ENCODE measurements at regions not wholly inside any gene's neighbourhood (a gene's known extent, or its start where the extent isn't known, plus 50 kb on each side); places are given as distances from the start of the nearest gene placed in this dataset.
"Not testable (repeated sequence)": the region's sequence is repeated elsewhere in the genome, so short reads cannot be mapped to it uniquely, and the experiment has no call there.

DNA sequence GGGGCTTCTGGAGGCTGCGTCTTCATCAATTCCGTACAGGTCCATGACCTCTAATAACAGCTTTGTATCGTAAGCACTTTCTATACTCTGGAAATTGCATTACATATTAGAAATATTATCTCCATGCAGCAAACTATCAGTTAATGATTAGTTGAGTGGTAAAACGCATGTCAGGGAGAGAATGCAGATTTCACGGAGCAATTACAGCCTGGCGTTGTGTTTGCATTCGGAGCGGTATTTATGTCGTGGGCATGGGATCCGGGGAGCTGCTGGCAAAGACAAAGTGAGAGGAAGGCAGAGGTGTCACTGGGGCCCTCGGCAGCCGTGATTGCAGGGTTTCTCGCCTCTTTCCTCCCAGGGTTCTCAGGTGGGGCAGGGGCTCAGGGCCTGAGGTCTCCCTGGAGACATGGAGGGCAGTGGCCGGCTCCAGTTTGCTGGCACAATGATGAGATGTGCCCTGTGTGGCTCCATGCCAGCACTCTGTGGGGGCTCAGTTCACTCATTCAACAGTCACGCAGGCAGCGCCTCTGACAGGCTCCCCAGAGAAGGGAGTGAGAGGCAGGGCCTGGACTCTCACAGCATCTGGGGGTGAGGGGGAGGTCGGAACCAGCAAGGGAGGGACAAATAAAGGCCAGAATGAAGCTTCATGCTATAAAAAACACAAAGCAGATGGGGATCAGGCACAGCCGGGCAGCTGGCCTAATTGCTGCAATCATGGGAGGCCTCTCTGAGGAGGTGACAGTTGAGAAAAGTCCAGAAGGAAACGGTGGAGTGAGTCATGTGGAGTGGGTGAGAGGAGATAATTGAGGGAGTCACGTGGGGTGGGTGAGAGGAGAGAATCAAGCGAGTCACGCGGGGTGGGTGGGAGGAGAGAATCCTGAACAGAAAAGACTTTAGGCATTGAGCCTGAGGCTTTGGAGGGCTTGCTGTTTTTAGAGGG is 1002.7 kb downstream of the BRD1 start:
- Histone ChIP-seq H3K27me3 (ENCODE audit: low read depth, low read length) (no peaks in the 10 kb centered on the region), H3K4me3 (ENCODE audit: low read depth in 1 of 2, low read length in 2 of 2) (no peak overlapping the region)

GRCh38 chr22:48823941-48824340 is 1003.7 kb downstream of the BRD1 start:
- Histone ChIP-seq H3K4me3 (ENCODE audit: low read depth in 1 of 2, low read length in 2 of 2) (no peak overlapping the region), H3K27me3 (ENCODE audit: low read depth, low read length) (no peaks in the 10 kb centered on the region), H3K4me1 (ENCODE audit: control insufficient read depth in 1 of 2, insufficient read depth in 2 of 2, low read length in 2 of 2) (no peaks in the 10 kb centered on the region), H3K9me3 (ENCODE audit: control insufficient read depth in 1 of 2, low read length in 2 of 2) (no peaks in the 10 kb centered on the region), H3K27ac (ENCODE audit: low read length) (no peak overlapping the region), H3K36me3 (ENCODE audit: control insufficient read depth in 1 of 2, insufficient read depth in 2 of 2, low read length in 2 of 2) (no peaks in the 10 kb centered on the region)

More for the DNA sequence above, 1002.7 kb downstream of the BRD1 start:
- Histone ChIP-seq H3K9me3 (ENCODE audit: control insufficient read depth in 1 of 2, low read length in 2 of 2) (no peaks in the 10 kb centered on the region), H3K4me1 (ENCODE audit: control insufficient read depth in 1 of 2, insufficient read depth in 2 of 2, low read length in 2 of 2) (no peaks in the 10 kb centered on the region), H3K27ac (ENCODE audit: low read length) (no peak overlapping the region), H3K36me3 (ENCODE audit: control insufficient read depth in 1 of 2, insufficient read depth in 2 of 2, low read length in 2 of 2) (no peaks in the 10 kb centered on the region)

DNA sequence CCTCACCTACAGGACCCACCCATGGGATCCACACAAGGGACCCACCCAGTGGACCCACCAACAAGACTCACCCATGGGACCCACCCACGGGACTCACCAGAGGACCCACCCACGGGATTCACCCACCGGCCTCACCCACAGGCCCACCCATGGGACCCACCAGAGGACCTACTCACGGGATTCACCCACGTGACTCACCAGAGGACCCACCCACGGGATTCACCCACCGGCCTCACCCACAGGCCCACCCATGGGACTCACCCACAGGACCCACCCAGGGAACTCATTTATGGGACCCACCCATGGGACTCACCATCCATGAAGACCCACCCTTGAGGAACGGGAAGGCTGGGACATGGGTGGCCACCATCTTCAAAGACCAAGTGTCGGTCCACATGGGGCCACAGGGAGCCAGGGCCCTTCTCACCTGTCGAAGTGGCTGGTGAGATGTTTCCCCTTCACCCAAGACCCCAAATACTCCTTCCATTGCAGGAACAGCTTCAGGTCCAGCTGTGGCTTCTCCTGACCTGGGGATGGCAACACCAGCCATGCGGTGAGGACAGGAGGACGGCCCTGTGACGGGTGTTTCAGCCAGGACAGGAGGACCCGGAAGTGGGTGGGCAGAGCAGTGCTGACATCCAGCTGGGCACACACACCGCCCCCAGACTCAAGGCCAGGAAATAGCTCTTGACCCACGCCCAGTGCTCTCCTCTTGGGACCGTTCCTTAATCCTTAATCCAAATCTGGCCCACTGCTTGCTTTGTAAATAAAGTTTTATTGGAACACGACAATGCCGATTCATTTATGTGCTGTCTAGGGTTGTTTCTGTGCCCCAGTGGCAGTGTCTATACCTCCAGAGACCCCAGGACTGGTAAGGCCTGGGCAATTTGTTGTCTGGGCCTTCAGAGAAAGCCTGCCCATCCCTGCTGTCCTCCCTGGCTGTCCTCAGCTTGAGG is 1005.1 kb downstream of the BRD1 start:
- Histone ChIP-seq H3K36me3 (ENCODE audit: control insufficient read depth in 1 of 2, insufficient read depth in 2 of 2, low read length in 2 of 2) (no peaks in the 10 kb centered on the region), H3K27ac (ENCODE audit: low read length) (no peak overlapping the region)

DNA sequence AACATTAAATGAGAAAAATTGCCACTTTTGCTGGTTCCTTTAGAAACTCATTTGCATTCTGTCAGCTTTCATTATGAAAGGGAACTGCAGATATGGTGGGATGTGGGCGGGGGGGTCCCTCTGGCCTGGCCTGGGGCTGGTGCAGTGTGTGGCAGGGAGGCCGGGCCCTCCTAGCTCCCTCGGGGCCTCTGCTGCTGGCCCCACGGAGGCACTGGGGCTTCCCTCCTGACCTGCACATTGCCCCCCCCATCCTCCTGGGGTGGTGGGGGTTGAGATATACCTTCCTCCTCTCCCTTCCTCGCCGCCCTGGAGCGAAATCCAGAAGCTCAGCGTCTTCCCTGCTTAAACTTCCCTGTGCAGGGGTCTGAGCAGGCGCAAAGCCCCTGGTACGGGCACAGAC is 1005.9 kb downstream of the BRD1 start:
- H3K9me3 ChIP-seq (ENCODE audit: control insufficient read depth in 1 of 2, low read length in 2 of 2), result no peaks in the 10 kb centered on the region
- no peaks in the 10 kb centered on the region for H3K36me3 ChIP-seq (ENCODE audit: control insufficient read depth in 1 of 2, insufficient read depth in 2 of 2, low read length in 2 of 2)
- H3K27ac ChIP-seq (ENCODE audit: low read length), result no peak overlapping the region
- no peaks in the 10 kb centered on the region for H3K27me3 ChIP-seq (ENCODE audit: low read depth, low read length)
- no peaks in the 10 kb centered on the region for H3K4me1 ChIP-seq (ENCODE audit: control insufficient read depth in 1 of 2, insufficient read depth in 2 of 2, low read length in 2 of 2)
- no peak overlapping the region for H3K4me3 ChIP-seq (ENCODE audit: low read depth in 1 of 2, low read length in 2 of 2)

More for the DNA sequence above, 1005.1 kb downstream of the BRD1 start:
- Histone ChIP-seq H3K27me3 (ENCODE audit: low read depth, low read length) (no peaks in the 10 kb centered on the region), H3K4me1 (ENCODE audit: control insufficient read depth in 1 of 2, insufficient read depth in 2 of 2, low read length in 2 of 2) (no peaks in the 10 kb centered on the region), H3K4me3 (ENCODE audit: low read depth in 1 of 2, low read length in 2 of 2) (no peak overlapping the region), H3K9me3 (ENCODE audit: control insufficient read depth in 1 of 2, low read length in 2 of 2) (no peaks in the 10 kb centered on the region)

GRCh38 chr22:48821346-48821690 is 1006.4 kb downstream of the BRD1 start:
- Histone ChIP-seq H3K27ac (ENCODE audit: low read length) (no peak overlapping the region), H3K4me3 (ENCODE audit: low read depth in 1 of 2, low read length in 2 of 2) (no peak overlapping the region), H3K4me1 (ENCODE audit: control insufficient read depth in 1 of 2, insufficient read depth in 2 of 2, low read length in 2 of 2) (no peaks in the 10 kb centered on the region), H3K36me3 (ENCODE audit: control insufficient read depth in 1 of 2, insufficient read depth in 2 of 2, low read length in 2 of 2) (no peaks in the 10 kb centered on the region), H3K9me3 (ENCODE audit: control insufficient read depth in 1 of 2, low read length in 2 of 2) (no peaks in the 10 kb centered on the region), H3K27me3 (ENCODE audit: low read depth, low read length) (no peaks in the 10 kb centered on the region)

DNA sequence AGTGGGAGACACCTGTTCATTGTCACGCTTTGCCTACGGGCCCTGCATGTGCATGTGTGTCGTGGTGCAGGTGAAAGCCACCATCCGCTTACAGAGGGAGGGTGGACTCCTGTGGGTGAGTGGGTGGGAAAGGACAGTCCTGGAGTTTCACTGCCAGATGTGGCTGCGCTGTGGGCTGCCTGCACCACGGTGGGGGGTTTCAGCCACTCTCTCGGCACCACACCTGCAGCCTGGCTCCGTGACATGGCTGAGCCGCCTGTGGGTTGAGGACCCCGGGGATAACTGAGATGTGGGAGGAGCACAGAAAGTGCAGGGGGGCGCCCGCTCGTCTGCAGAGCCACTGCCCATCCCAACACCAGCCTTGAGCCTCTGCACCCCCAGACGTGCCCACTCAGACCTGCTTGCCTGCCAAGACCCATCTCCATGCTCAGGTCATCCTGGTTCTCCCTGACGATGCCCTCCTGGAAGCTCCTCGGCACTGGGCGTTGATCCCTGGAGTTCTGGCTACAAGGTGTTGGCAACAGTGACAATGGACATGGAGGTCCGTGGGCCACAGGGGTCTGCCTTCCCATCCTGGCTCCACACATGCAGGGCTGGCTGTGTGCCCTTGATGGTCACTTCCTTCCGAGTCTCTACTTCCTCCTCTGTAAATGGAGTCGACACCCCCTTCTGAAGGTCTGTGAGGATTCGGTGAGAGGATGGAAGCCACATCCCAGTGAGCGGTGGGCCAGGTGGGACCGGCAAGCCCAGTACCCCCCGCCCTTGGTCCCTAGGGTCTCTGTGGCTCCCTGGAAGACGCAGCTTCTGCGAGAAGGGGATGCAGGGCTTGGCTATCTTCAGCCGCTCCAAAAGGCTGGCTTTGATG is 1007.0 kb downstream of the BRD1 start:
- H3K4me3 ChIP-seq (ENCODE audit: low read depth in 1 of 2, low read length in 2 of 2), result no peak overlapping the region
- no peaks in the 10 kb centered on the region for H3K36me3 ChIP-seq (ENCODE audit: control insufficient read depth in 1 of 2, insufficient read depth in 2 of 2, low read length in 2 of 2)
- H3K4me1 ChIP-seq (ENCODE audit: control insufficient read depth in 1 of 2, insufficient read depth in 2 of 2, low read length in 2 of 2), result no peaks in the 10 kb centered on the region
- H3K9me3 ChIP-seq (ENCODE audit: control insufficient read depth in 1 of 2, low read length in 2 of 2), result no peaks in the 10 kb centered on the region
- H3K27ac ChIP-seq (ENCODE audit: low read length), result no peak overlapping the region
- H3K27me3 ChIP-seq (ENCODE audit: low read depth, low read length), result no peaks in the 10 kb centered on the region

DNA sequence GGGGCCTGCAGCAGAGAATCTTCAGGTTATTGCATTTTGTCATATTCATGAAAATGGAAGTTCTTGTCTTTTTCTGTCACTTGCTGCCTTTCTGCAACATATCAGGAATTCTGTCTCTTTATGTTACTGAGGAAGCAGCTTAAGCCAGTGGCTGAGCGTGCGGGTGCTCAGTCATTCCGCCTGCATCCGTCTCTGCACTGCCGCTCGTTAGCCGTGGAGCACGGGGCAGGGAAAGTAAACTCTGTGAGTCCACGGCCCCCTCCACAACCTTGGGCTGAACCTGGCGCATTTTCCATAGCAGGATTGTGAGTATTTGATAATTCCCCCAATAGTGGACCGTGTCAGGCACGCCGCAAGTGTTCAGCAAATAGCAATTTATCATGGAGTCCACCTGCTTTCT is 1007.7 kb downstream of the BRD1 start:
- H3K27ac ChIP-seq (ENCODE audit: low read length), result no peak overlapping the region
- no peaks in the 10 kb centered on the region for H3K9me3 ChIP-seq (ENCODE audit: control insufficient read depth in 1 of 2, low read length in 2 of 2)
- no peaks in the 10 kb centered on the region for H3K4me1 ChIP-seq (ENCODE audit: control insufficient read depth in 1 of 2, insufficient read depth in 2 of 2, low read length in 2 of 2)
- no peak overlapping the region for H3K4me3 ChIP-seq (ENCODE audit: low read depth in 1 of 2, low read length in 2 of 2)
- no peaks in the 10 kb centered on the region for H3K27me3 ChIP-seq (ENCODE audit: low read depth, low read length)
- H3K36me3 ChIP-seq (ENCODE audit: control insufficient read depth in 1 of 2, insufficient read depth in 2 of 2, low read length in 2 of 2), result no peaks in the 10 kb centered on the region

GRCh38 chr22:48819232-48819631 is 1008.4 kb downstream of the BRD1 start:
- H3K9me3 ChIP-seq (ENCODE audit: control insufficient read depth in 1 of 2, low read length in 2 of 2), result no peaks in the 10 kb centered on the region
- H3K27me3 ChIP-seq (ENCODE audit: low read depth, low read length), result no peaks in the 10 kb centered on the region
- no peak overlapping the region for H3K4me3 ChIP-seq (ENCODE audit: low read depth in 1 of 2, low read length in 2 of 2)
- no peak overlapping the region for H3K27ac ChIP-seq (ENCODE audit: low read length)
- no peaks in the 10 kb centered on the region for H3K4me1 ChIP-seq (ENCODE audit: control insufficient read depth in 1 of 2, insufficient read depth in 2 of 2, low read length in 2 of 2)
- no peaks in the 10 kb centered on the region for H3K36me3 ChIP-seq (ENCODE audit: control insufficient read depth in 1 of 2, insufficient read depth in 2 of 2, low read length in 2 of 2)

DNA sequence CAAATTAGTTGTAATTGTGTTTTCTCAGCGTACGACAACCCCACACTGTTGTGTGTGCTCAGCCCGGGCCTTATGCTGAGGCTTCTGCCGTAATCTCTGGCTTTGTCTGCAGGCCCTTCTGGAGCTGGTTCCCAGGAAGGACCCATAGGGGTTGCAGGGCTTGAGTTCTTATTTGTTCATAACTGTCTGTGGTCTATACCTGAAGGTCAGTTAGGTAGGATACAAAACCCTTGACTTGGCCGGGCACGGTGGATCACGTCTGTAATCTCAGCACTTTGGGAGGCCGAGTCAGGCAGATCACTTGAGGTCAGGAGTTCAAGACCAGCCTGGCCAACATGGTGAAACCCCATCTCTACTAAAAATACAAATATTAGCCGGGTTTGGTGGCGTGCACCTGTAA is 1010.2 kb downstream of the BRD1 start:
- not testable (repeated sequence) for H3K9me3 ChIP-seq (ENCODE audit: control insufficient read depth in 1 of 2, low read length in 2 of 2); H3K27ac ChIP-seq (ENCODE audit: low read length); H3K36me3 ChIP-seq (ENCODE audit: control insufficient read depth in 1 of 2, insufficient read depth in 2 of 2, low read length in 2 of 2); H3K4me1 ChIP-seq (ENCODE audit: control insufficient read depth in 1 of 2, insufficient read depth in 2 of 2, low read length in 2 of 2); H3K27me3 ChIP-seq (ENCODE audit: low read depth, low read length); H3K4me3 ChIP-seq (ENCODE audit: low read depth in 1 of 2, low read length in 2 of 2)

DNA sequence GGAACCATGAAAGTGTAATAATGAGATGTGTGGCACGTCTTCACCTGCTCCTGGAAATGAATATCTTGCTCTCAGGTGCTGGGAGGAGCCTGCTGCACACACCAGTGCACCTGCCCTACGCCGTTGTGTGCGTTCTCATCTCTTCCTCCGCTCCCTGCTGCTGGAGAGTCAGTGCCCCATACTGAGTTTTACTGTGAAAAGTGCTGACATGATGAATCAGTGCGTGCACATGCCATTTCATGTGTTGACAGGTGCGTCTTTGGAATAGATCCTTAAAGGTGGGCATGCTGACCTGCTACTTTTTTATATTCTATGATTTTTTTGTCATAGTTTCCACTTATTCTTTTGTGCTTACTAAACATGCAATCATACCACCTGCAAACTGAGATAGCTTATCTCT is 1015.8 kb downstream of the BRD1 start:
- Histone ChIP-seq H3K36me3 (ENCODE audit: control insufficient read depth in 1 of 2, insufficient read depth in 2 of 2, low read length in 2 of 2) (no peaks in the 10 kb centered on the region), H3K27me3 (ENCODE audit: low read depth, low read length) (no peaks in the 10 kb centered on the region), H3K4me1 (ENCODE audit: control insufficient read depth in 1 of 2, insufficient read depth in 2 of 2, low read length in 2 of 2) (no peaks in the 10 kb centered on the region), H3K27ac (ENCODE audit: low read length) (no peak overlapping the region), H3K9me3 (ENCODE audit: control insufficient read depth in 1 of 2, low read length in 2 of 2) (no peaks in the 10 kb centered on the region), H3K4me3 (ENCODE audit: low read depth in 1 of 2, low read length in 2 of 2) (no peak overlapping the region)

Measured in muscle layer of duodenum (tissue), 2 donors.